SK-N-SH (cell line): ENCODE measurements at regions not wholly inside any gene's neighbourhood (a gene's known extent, or its start where the extent isn't known, plus 50 kb on each side); places are given as distances from the start of the nearest gene placed in this dataset.

ENCODE experiments used
- CTCF ChIA-PET: fragments of 300-600, 350-600 bp; formaldehyde crosslinking; extraction: SDS; loops from one replicate; lab custom pipeline; 2021; lab: Yijun Ruan, JAX
- POLR2A ChIA-PET: fragments of 350-600 bp; sonication (Branson Sonifier 250); formaldehyde crosslinking; extraction: SDS; loops from one replicate; lab custom pipeline; 2020; ENCODE audit warnings: antibody characterized with exemption, inconsistent platforms; lab: Yijun Ruan, JAX
- DNase-seq: peaks from one replicate; pipeline ENCODE4 v3.0.0; 2012
- H2AFZ ChIP-seq: fragments of 200-600 bp; sonication (generic); 2 replicates; pipeline ENCODE4 v1.8.1; 2016; ENCODE audit warnings: antibody characterized with exemption, mild to moderate bottlenecking, low read depth
- H3F3A ChIP-seq: fragments of 200-600 bp; sonication (generic); replicated peaks from 2 replicates; pipeline ENCODE3; 2016; ENCODE audit warnings: antibody characterized with exemption, mild to moderate bottlenecking; ENCODE audit not compliant: insufficient read depth
- H3K27ac ChIP-seq, 2 experiments: fragments of 200-500 bp in 1 of 2; fragments of 200-600 bp in 1 of 2; sonication (Bioruptor generic) in 1 of 2; sonication (generic), shearing (Covaris generic) in 1 of 2; 2 replicates each; pipeline versions ENCODE4 v1.5.1 to v1.6.1; 2014 to 2016; ENCODE audit warnings: low read depth in 2 of 2, inconsistent platforms in 1 of 2, low read length in 1 of 2, mild to moderate bottlenecking in 1 of 2, mixed read lengths in 1 of 2
- H3K27me3 ChIP-seq: fragments of 200-600 bp; sonication (generic), shearing (Covaris generic); 2 replicates; pipeline ENCODE4 v1.6.1; 2016; ENCODE audit warnings: mixed run types; ENCODE audit not compliant: insufficient read depth
- H3K36me3 ChIP-seq, 2 experiments: fragments of 200-500 bp in 1 of 2; fragments of 200-600 bp in 1 of 2; sonication (Bioruptor generic) in 1 of 2; sonication (generic) in 1 of 2; replicated peaks in 1 of 2; 2 replicates each; pipeline versions ENCODE3 to v1.5.1; 2014 to 2016; ENCODE audit warnings: low read length in 1 of 2, mild to moderate bottlenecking in 1 of 2; ENCODE audit not compliant: insufficient read depth in 2 of 2, control insufficient read depth in 1 of 2
- H3K4me1 ChIP-seq, 2 experiments: fragments of 200-500 bp in 1 of 2; fragments of 200-600 bp in 1 of 2; sonication (Bioruptor generic) in 1 of 2; sonication (generic), shearing (Covaris generic) in 1 of 2; 2 replicates each; pipeline versions ENCODE4 v1.5.1 to v1.6.1; 2014 to 2016; ENCODE audit warnings: low read depth in 1 of 2, low read length in 1 of 2, mixed run types in 1 of 2; ENCODE audit not compliant: insufficient read depth in 2 of 2, control insufficient read depth in 1 of 2
- H3K4me2 ChIP-seq: fragments of 200-600 bp; sonication (generic), shearing (Covaris generic); 2 replicates; pipeline ENCODE4 v1.6.1; 2017; ENCODE audit warnings: mixed run types
- H3K4me3 ChIP-seq, 2 experiments: fragments of 200-500 bp in 1 of 2; fragments of 200-600 bp in 1 of 2; sonication (Bioruptor generic) in 1 of 2; sonication (generic), shearing (Covaris generic) in 1 of 2; 2 replicates each; pipeline versions ENCODE4 v1.5.1 to v1.8.1; 2014 to 2016; ENCODE audit warnings: low read depth in 2 of 2, inconsistent platforms in 1 of 2, low read length in 1 of 2, mild to moderate bottlenecking in 1 of 2, mixed read lengths in 1 of 2, moderate library complexity in 1 of 2
- H3K79me2 ChIP-seq: fragments of 200-600 bp; sonication (generic); 2 replicates; pipeline ENCODE4 v1.8.1; 2017; ENCODE audit warnings: mild to moderate bottlenecking; ENCODE audit not compliant: insufficient read depth
- H3K9ac ChIP-seq: fragments of 200-600 bp; sonication (generic); 2 replicates; pipeline ENCODE4 v1.6.1; 2017; ENCODE audit warnings: mixed run types
- H3K9me2 ChIP-seq: fragments of 200-600 bp; sonication (generic); 2 replicates; pipeline ENCODE4 v1.6.1; 2017; ENCODE audit warnings: mixed run types
- H3K9me3 ChIP-seq: fragments of 200-600 bp; sonication (generic); 2 replicates; pipeline ENCODE4 v1.6.1; 2017; ENCODE audit warnings: mixed run types, mild to moderate bottlenecking, moderate library complexity
- H4K20me1 ChIP-seq: fragments of 200-600 bp; sonication (generic); 2 replicates; pipeline ENCODE4 v1.6.1; 2017; ENCODE audit warnings: mild to moderate bottlenecking, mixed run types; ENCODE audit not compliant: insufficient read depth
- ELF1 ChIP-seq: IDR thresholded peaks from 2 replicates; pipeline ENCODE4 v1.4.0; 2012
- EP300 ChIP-seq, 2 experiments: IDR thresholded peaks; 2 replicates each; pipeline versions ENCODE4 v1.4.0 to v1.6.1; 2012; ENCODE audit warnings: borderline replicate concordance in 1 of 2, low read depth in 1 of 2, low read length in 1 of 2
- FOXM1 ChIP-seq: IDR thresholded peaks from 2 replicates; pipeline ENCODE4 v1.4.0; 2012; ENCODE audit warnings: low read depth, mild to moderate bottlenecking
- GABPA ChIP-seq: IDR thresholded peaks from 2 replicates; pipeline ENCODE4 v1.4.0; 2012; ENCODE audit warnings: low read depth, mild to moderate bottlenecking
- POLR2AphosphoS5 ChIP-seq: IDR thresholded peaks from 2 replicates; pipeline ENCODE4 v1.6.1; 2012; ENCODE audit warnings: low read depth, low read length
- RFX5 ChIP-seq: IDR thresholded peaks from 2 replicates; pipeline ENCODE4 v1.6.1; 2012; ENCODE audit warnings: mild to moderate bottlenecking, improper control_type of control experiment, low read length
- RXRA ChIP-seq: IDR thresholded peaks from 2 replicates; pipeline ENCODE4 v1.4.0; 2012; ENCODE audit warnings: low read depth, mild to moderate bottlenecking, borderline replicate concordance
- TAF1 ChIP-seq: IDR thresholded peaks from 2 replicates; pipeline ENCODE4 v1.6.1; 2012; ENCODE audit warnings: low read depth, mild to moderate bottlenecking, low read length, moderate library complexity, borderline replicate concordance
- TEAD4 ChIP-seq: IDR thresholded peaks from 2 replicates; pipeline ENCODE4 v1.4.0; 2012; ENCODE audit warnings: mild to moderate bottlenecking, borderline replicate concordance; ENCODE audit not compliant: insufficient read depth
- YY1 ChIP-seq: IDR thresholded peaks from 2 replicates; pipeline ENCODE4 v1.4.0; 2012; ENCODE audit warnings: low read depth, mild to moderate bottlenecking
- WGBS: methylation state at CpG from one replicate; pipeline ENCODE4 v1.1.6; 2017; ENCODE audit warnings: low lambda C conversion rate; 5-methylcytosine and 5-hydroxymethylcytosine counted together
- TF ChIP-seq, protein P1 (sequence below): IDR thresholded peaks from 2 replicates; pipeline ENCODE4 v1.4.0; 2012; ENCODE audit warnings: low read depth, borderline replicate concordance
- TF ChIP-seq, protein P2 (sequence below): fragments of 150-350 bp; IDR thresholded peaks from 2 replicates; pipeline ENCODE4 v1.6.1; 2017; ENCODE audit warnings: antibody characterized with exemption, low read length, low read depth, borderline replicate concordance
- TF ChIP-seq, protein P3 (sequence below): IDR thresholded peaks from 2 replicates; pipeline ENCODE4; 2012
- TF ChIP-seq, protein P4 (sequence below): IDR thresholded peaks from 2 replicates; pipeline ENCODE4 v1.4.0; 2012; ENCODE audit warnings: low read depth

DNA sequence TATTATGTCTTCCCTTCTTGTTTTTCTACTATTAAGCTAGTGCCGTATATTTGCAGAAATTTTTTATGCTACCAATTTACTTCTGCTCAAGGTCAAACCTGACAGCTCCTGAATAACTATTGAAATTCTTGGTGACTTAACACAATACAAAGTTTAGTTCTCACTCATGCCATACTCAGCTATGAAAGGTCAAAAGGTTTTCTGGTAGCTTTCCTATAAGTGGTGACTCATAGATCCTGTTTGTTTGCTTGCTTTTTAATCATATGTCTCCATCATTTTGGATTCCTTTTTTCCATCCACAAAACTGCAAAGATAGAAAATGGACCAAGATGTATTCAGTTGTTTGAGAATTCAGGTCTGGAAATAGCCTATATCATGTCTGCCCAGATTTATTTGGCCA is 855.8 kb upstream of the LRRC4C start:
- no peak overlapping the region for H2AFZ ChIP-seq
- H3K27me3 ChIP-seq: no peaks in the 10 kb centered on the region
- no peaks in the 10 kb centered on the region for H3F3A ChIP-seq
- no peak for DNase-seq
- H3K27ac ChIP-seq: no peak overlapping the region
- H3K4me2 ChIP-seq: no peak overlapping the region
- no peaks in the 10 kb centered on the region for H3K36me3 ChIP-seq
- no peaks in the 10 kb centered on the region for H3K9me2 ChIP-seq
- TF ChIP-seq POLR2AphosphoS5 (no peak), RFX5 (no peak), TEAD4 (no peak), RXRA (no peak), ELF1 (no peak), GABPA (no peak), YY1 (no peak), EP300 (IDR thresholded peaks at IDR 0.05; ENCODE audit: borderline replicate concordance in 1 of 2, low read depth in 1 of 2, low read length in 1 of 2) (no peak), FOXM1 (no peak)
- TF ChIP-seq, protein P1, sequence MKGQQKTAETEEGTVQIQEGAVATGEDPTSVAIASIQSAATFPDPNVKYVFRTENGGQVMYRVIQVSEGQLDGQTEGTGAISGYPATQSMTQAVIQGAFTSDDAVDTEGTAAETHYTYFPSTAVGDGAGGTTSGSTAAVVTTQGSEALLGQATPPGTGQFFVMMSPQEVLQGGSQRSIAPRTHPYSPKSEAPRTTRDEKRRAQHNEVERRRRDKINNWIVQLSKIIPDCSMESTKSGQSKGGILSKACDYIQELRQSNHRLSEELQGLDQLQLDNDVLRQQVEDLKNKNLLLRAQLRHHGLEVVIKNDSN: no peak
- TF ChIP-seq, protein P2, sequence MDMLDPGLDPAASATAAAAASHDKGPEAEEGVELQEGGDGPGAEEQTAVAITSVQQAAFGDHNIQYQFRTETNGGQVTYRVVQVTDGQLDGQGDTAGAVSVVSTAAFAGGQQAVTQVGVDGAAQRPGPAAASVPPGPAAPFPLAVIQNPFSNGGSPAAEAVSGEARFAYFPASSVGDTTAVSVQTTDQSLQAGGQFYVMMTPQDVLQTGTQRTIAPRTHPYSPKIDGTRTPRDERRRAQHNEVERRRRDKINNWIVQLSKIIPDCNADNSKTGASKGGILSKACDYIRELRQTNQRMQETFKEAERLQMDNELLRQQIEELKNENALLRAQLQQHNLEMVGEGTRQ: no peak
- CTCF ChIA-PET: interaction anchor here (0.7 kb wide), 1 partner anchor 1144 kb away, joined by 3 read pairs; no protein-coding TSS in a partner anchor
- no peaks in the 10 kb centered on the region for H3K79me2 ChIP-seq
- H3K4me1 ChIP-seq: no peaks in the 10 kb centered on the region
- no peaks in the 10 kb centered on the region for H3K9me3 ChIP-seq
- no peak overlapping the region for H3K4me3 ChIP-seq
- H4K20me1 ChIP-seq: no peaks in the 10 kb centered on the region
- H3K9ac ChIP-seq: no peak overlapping the region
- POLR2A ChIA-PET: no interaction called here
- WGBS: 26% methylated on average over 1 of the region's 1 CpG

DNA sequence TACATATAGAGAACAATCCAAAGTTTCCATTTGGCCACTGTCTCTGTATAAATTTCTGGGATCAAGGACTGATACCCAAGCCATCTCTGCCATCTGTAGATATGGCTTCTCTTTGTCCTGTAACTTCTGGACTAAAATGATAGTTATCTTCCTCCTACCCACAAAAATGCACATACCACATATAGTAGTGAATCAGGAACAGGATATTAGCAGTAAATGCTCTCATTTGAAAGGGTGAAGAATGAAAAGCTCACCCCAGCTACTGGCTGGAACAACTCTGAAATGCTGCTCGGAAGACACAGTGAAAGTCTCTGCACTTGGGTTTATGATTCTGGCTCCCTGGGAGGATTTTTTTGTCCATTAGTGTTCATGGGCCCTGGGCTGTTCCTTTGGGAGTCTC is 856.4 kb upstream of the LRRC4C start:
- CTCF ChIA-PET: no interaction called here
- 9% methylated on average over 1 of the region's 1 CpG for WGBS
- H3F3A ChIP-seq: no peaks in the 10 kb centered on the region
- H3K9me3 ChIP-seq: no peaks in the 10 kb centered on the region
- no peaks in the 10 kb centered on the region for H3K27me3 ChIP-seq
- no peaks in the 10 kb centered on the region for H3K79me2 ChIP-seq
- TF ChIP-seq POLR2AphosphoS5 (no peak), ELF1 (no peak), RXRA (no peak), TAF1 (no peak)
- TF ChIP-seq, protein P3, sequence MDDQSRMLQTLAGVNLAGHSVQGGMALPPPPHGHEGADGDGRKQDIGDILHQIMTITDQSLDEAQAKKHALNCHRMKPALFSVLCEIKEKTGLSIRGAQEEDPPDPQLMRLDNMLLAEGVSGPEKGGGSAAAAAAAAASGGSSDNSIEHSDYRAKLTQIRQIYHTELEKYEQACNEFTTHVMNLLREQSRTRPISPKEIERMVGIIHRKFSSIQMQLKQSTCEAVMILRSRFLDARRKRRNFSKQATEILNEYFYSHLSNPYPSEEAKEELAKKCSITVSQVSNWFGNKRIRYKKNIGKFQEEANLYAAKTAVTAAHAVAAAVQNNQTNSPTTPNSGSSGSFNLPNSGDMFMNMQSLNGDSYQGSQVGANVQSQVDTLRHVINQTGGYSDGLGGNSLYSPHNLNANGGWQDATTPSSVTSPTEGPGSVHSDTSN: no peak
- TF ChIP-seq, protein P4, sequence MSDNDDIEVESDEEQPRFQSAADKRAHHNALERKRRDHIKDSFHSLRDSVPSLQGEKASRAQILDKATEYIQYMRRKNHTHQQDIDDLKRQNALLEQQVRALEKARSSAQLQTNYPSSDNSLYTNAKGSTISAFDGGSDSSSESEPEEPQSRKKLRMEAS: no peak
- TF ChIP-seq, all 33 proteins: peak for 0
- H3K4me2 ChIP-seq: no peak overlapping the region
- no peaks in the 10 kb centered on the region for H4K20me1 ChIP-seq
- H3K4me1 ChIP-seq: no peaks in the 10 kb centered on the region
- H3K36me3 ChIP-seq: no peaks in the 10 kb centered on the region
- no peak overlapping the region for H2AFZ ChIP-seq
- H3K9me2 ChIP-seq: no peaks in the 10 kb centered on the region
- no peak overlapping the region for H3K9ac ChIP-seq
- H3K4me3 ChIP-seq: no peak overlapping the region
- H3K27ac ChIP-seq: no peak overlapping the region
- POLR2A ChIA-PET: no interaction called here
- DNase-seq: no peak
